Smooth muscle cell (in vitro differentiated cells): ENCODE measurements at regions not wholly inside any gene's neighbourhood (a gene's known extent, or its start where the extent isn't known, plus 50 kb on each side); places are given as distances from the start of the nearest gene placed in this dataset.

Experiments
- DNase-seq: peaks from one replicate; lab custom pipeline; 2025; ENCODE audit not compliant: unreplicated experiment; lab: John Stamatoyannopoulos, UW
- H2AFZ ChIP-seq: fragments of 200-600 bp; sonication (generic); 2 replicates; pipeline ENCODE4 v1.6.0; 2016; ENCODE audit warnings: antibody characterized with exemption, low read depth, mild to moderate bottlenecking
- H3F3A ChIP-seq: fragments of 200-600 bp; sonication (generic); 2 replicates; pipeline ENCODE4 v1.6.0; 2017; ENCODE audit warnings: antibody characterized with exemption, low read depth
- H3K27ac ChIP-seq: fragments of 200-600 bp; sonication (generic); 2 replicates; pipeline ENCODE4 v1.5.1; 2016; ENCODE audit warnings: low read depth, mild to moderate bottlenecking
- H3K27me3 ChIP-seq: fragments of 200-600 bp; sonication (generic); 2 replicates; pipeline ENCODE4 v1.6.1; 2016; ENCODE audit warnings: low read depth, mild to moderate bottlenecking
- H3K36me3 ChIP-seq: fragments of 200-600 bp; sonication (generic); 2 replicates; pipeline ENCODE4 v1.5.1; 2016; ENCODE audit warnings: low read depth
- H3K4me1 ChIP-seq: fragments of 200-600 bp; sonication (generic); 2 replicates; pipeline ENCODE4 v1.5.1; 2016; ENCODE audit warnings: low read depth
- H3K4me2 ChIP-seq: fragments of 200-600 bp; sonication (generic); 2 replicates; pipeline ENCODE4 v1.6.0; 2016; ENCODE audit warnings: mild to moderate bottlenecking
- H3K4me3 ChIP-seq: fragments of 200-600 bp; sonication (generic); 2 replicates; pipeline ENCODE4 v1.5.1; 2016; ENCODE audit warnings: mild to moderate bottlenecking
- H3K79me2 ChIP-seq: fragments of 200-600 bp; sonication (generic); 2 replicates; pipeline ENCODE4 v1.6.0; 2016; ENCODE audit warnings: low read depth, mild to moderate bottlenecking
- H3K9ac ChIP-seq: fragments of 200-600 bp; sonication (generic); 2 replicates; pipeline ENCODE4 v1.6.0; 2016; ENCODE audit warnings: low read depth
- H3K9me3 ChIP-seq: fragments of 200-600 bp; sonication (generic); replicated peaks from 2 replicates; pipeline ENCODE4 v1.5.1; 2016; ENCODE audit warnings: low read depth
- H4K20me1 ChIP-seq: fragments of 200-600 bp; sonication (generic); 2 replicates; pipeline ENCODE4 v1.6.0; 2016; ENCODE audit warnings: low read depth
- CTCF ChIP-seq: fragments of 200-600 bp; sonication (generic); IDR thresholded peaks from 2 replicates; pipeline ENCODE4 v1.5.1; 2017; ENCODE audit warnings: borderline replicate concordance, mild to moderate bottlenecking, antibody characterized with exemption; ENCODE audit not compliant: insufficient read depth, poor library complexity, severe bottlenecking
- WGBS: methylation state at CpG from one replicate; pipeline ENCODE4 v1.1.7; 2016; ENCODE audit warnings: low lambda C conversion rate; 5-methylcytosine and 5-hydroxymethylcytosine counted together

- DNase-seq: no peak
- H3K4me1 ChIP-seq: no peaks in the 10 kb centered on the region
- H3K27ac ChIP-seq: no peak overlapping the region
- peaks cover 2% of the 10 kb centered on the region for H3F3A ChIP-seq
- H4K20me1 ChIP-seq: no peaks in the 10 kb centered on the region
- no peaks in the 10 kb centered on the region for H3K79me2 ChIP-seq
- no peak overlapping the region for H3K9ac ChIP-seq
- no peak for TF ChIP-seq CTCF
- no peak overlapping the region for H2AFZ ChIP-seq
- no peak overlapping the region for H3K4me2 ChIP-seq
- H3K36me3 ChIP-seq: no peaks in the 10 kb centered on the region
- no peaks in the 10 kb centered on the region for H3K27me3 ChIP-seq
- 89% methylated on average over 2 of the region's 2 CpGs for WGBS
- H3K9me3 ChIP-seq: no peaks in the 10 kb centered on the region
- H3K4me3 ChIP-seq: no peak overlapping the region
These were observed 476.7 kb upstream of the ETAA1 start for GRCh38 chr2:66920415-66920814.

GRCh38 chr2:66925128-66925527 is 472.0 kb upstream of the ETAA1 start:
- no peak for DNase-seq

DNA sequence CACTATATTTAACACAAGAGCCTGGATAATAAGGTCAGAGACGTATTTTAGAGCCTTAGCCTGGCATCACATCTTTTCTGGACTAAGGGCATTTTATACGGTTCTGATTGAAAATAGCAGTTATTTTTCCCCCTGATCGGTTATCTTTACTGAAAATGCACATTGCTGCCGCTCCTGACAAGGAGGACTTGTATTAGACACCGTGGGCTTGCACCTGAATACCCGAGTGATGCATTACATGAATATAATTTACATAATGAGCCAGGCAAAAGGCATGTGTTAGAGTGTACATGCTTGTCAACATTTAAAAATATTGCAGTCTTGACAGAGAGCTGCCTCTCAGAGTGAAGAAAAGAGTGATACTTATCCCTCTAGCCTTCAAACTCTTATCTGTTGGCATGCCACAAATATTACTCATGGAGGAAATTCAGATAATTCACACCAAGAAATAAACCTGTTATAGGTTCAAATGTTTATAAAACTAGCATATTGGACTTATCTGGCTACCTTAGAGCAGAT is 470.5 kb upstream of the ETAA1 start:
- Histone ChIP-seq H3K9ac (no peak overlapping the region), H3K4me3 (no peak overlapping the region), H3K4me1 (no peaks in the 10 kb centered on the region), H2AFZ (no peak overlapping the region), H3K4me2 (no peak overlapping the region), H3K36me3 (no peaks in the 10 kb centered on the region), H3K9me3 (no peaks in the 10 kb centered on the region), H3K27ac (no peak overlapping the region), H3K79me2 (no peaks in the 10 kb centered on the region), H3F3A (no peaks in the 10 kb centered on the region), H3K27me3 (no peaks in the 10 kb centered on the region), H4K20me1 (no peaks in the 10 kb centered on the region)
- WGBS: 93% methylated on average over 6 of the region's 6 CpGs
- no peak for DNase-seq
- no peak for TF ChIP-seq CTCF

More at GRCh38 chr2:66925128-66925527, 472.0 kb upstream of the ETAA1 start:
- no peaks in the 10 kb centered on the region for H3K27me3 ChIP-seq
- no peak for TF ChIP-seq CTCF
- H3K4me2 ChIP-seq: no peak overlapping the region
- H3K27ac ChIP-seq: no peak overlapping the region
- no peaks in the 10 kb centered on the region for H3F3A ChIP-seq
- H4K20me1 ChIP-seq: no peaks in the 10 kb centered on the region
- H3K9ac ChIP-seq: no peak overlapping the region
- no peak overlapping the region for H2AFZ ChIP-seq
- no peaks in the 10 kb centered on the region for H3K4me1 ChIP-seq
- no peak overlapping the region for H3K4me3 ChIP-seq
- no peaks in the 10 kb centered on the region for H3K36me3 ChIP-seq
- 93% methylated on average over 1 of the region's 1 CpG for WGBS
- H3K79me2 ChIP-seq: no peaks in the 10 kb centered on the region
- H3K9me3 ChIP-seq: no peaks in the 10 kb centered on the region

GRCh38 chr2:66929632-66930338 is 467.3 kb upstream of the ETAA1 start:
- DNase-seq: no peak
- no peak overlapping the region for H3K27ac ChIP-seq

More at GRCh38 chr2:66929632-66930338, 467.3 kb upstream of the ETAA1 start:
- Histone ChIP-seq H2AFZ (peak overlapping the region; percentile 5), H3K36me3 (no peaks in the 10 kb centered on the region), H3K27me3 (no peaks in the 10 kb centered on the region), H3K9ac (no peak overlapping the region), H4K20me1 (no peaks in the 10 kb centered on the region), H3K4me2 (no peak overlapping the region), H3K4me1 (no peaks in the 10 kb centered on the region), H3K4me3 (no peak overlapping the region), H3K9me3 (no peaks in the 10 kb centered on the region), H3K79me2 (no peaks in the 10 kb centered on the region), H3F3A (no peaks in the 10 kb centered on the region)
- 79% methylated on average over 8 of the region's 8 CpGs for WGBS
- no peak for TF ChIP-seq CTCF
